PC-3 (cell line): ENCODE measurements at regions not wholly inside any gene's neighbourhood (a gene's known extent, or its start where the extent isn't known, plus 50 kb on each side); places are given as distances from the start of the nearest gene placed in this dataset.

Experiments
- CTCF ChIP-seq: fragments of 300-600 bp; sonication (generic); conservative IDR thresholded peaks from 2 replicates; pipeline ENCODE4 v1.5.1; 2017; ENCODE audit warnings: antibody characterized with exemption, low read depth, mild to moderate bottlenecking, low read length
- EZH2 ChIP-seq: fragments of 300-600 bp; sonication (generic); IDR thresholded peaks from one replicate; pipeline ENCODE4 v1.6.1; 2017; ENCODE audit warnings: antibody characterized with exemption, mild to moderate bottlenecking, low read length; ENCODE audit not compliant: unreplicated experiment

- TF ChIP-seq CTCF (no peak), EZH2 (no peak)
Measured at GRCh38 chr19:7401694-7402093, 53.0 kb downstream of the ARHGEF18 start.
